Naive B cell (primary cell): ENCODE measurements at regions not wholly inside any gene's neighbourhood (a gene's known extent, or its start where the extent isn't known, plus 50 kb on each side); places are given as distances from the start of the nearest gene placed in this dataset.
"Not testable (repeated sequence)": the region's sequence is repeated elsewhere in the genome, so short reads cannot be mapped to it uniquely, and the experiment has no call there.

Source experiments
- ATAC-seq, 2 donors: fragments of 150-1000 bp; cut with Tn5 transposase; 2 replicates each; pipeline ENCODE4 v1.10.0; 2021; ENCODE audit warnings: low read depth in 2 of 2, mild to moderate bottlenecking in 2 of 2, moderate library complexity in 2 of 2
- DNase-seq: peaks from one replicate; pipeline ENCODE4 v3.0.0; 2022
- H3K27ac Mint-ChIP-seq, 6 donors: one replicate each; pipeline ENCODE4 v1.8.0; 2020 to 2022; ENCODE audit warnings: mild to moderate bottlenecking in 6 of 6, mixed read lengths in 6 of 6, moderate library complexity in 5 of 6, inconsistent platforms in 2 of 6
- H3K27me3 Mint-ChIP-seq, 3 donors: one replicate each; pipeline ENCODE4 v1.8.0; 2021 to 2022; ENCODE audit warnings: mixed read lengths in 3 of 3, mild to moderate bottlenecking in 1 of 3
- H3K36me3 Mint-ChIP-seq, 2 donors: one replicate each; pipeline ENCODE4 v1.8.0; 2020 to 2022; ENCODE audit warnings: mixed read lengths in 2 of 2, inconsistent platforms in 1 of 2, mild to moderate bottlenecking in 1 of 2
- H3K4me1 Mint-ChIP-seq, 3 donors: one replicate each; pipeline ENCODE4 v1.8.0; 2020 to 2022; ENCODE audit warnings: mixed read lengths in 3 of 3, inconsistent platforms in 1 of 3, mild to moderate bottlenecking in 1 of 3, moderate library complexity in 1 of 3
- H3K4me3 Mint-ChIP-seq, 8 donors: one replicate each; pipeline ENCODE4 v1.8.0; 2020 to 2022; ENCODE audit warnings: mild to moderate bottlenecking in 8 of 8, mixed read lengths in 8 of 8, moderate library complexity in 8 of 8, inconsistent platforms in 2 of 8
- H3K9me3 Mint-ChIP-seq, 7 donors: one replicate each; pipeline ENCODE4 v1.8.0; 2020 to 2022; ENCODE audit warnings: mixed read lengths in 7 of 7, mild to moderate bottlenecking in 5 of 7, inconsistent platforms in 2 of 7, moderate library complexity in 1 of 7

GRCh38 chr4:37555322-37555721 lies 130.9 kb downstream of the RELL1 start:
- no peak for DNase-seq
- H3K9me3 Mint-ChIP-seq: peaks cover 11 to 52% (median 30%) of the 10 kb centered on the region in 7 donors
- no peak for ATAC-seq
- no peak overlapping the region for H3K27ac Mint-ChIP-seq
- no peaks in the 10 kb centered on the region for H3K4me1 Mint-ChIP-seq
- H3K36me3 Mint-ChIP-seq: peaks cover 6 to 10% of the 10 kb centered on the region in 2 donors
- no peak overlapping the region for H3K4me3 Mint-ChIP-seq
- H3K27me3 Mint-ChIP-seq: peaks cover 0 to 21% (median 5%) of the 10 kb centered on the region in 3 donors

GRCh38 chr4:37549866-37550265 lies 136.3 kb downstream of the RELL1 start:
- not testable (repeated sequence) for ATAC-seq

GRCh38 chr4:37549041-37549440 lies 137.1 kb downstream of the RELL1 start:
- peaks cover 21 to 64% (median 44%) of the 10 kb centered on the region in 7 donors for H3K9me3 Mint-ChIP-seq
- H3K36me3 Mint-ChIP-seq: peaks cover 6 to 19% of the 10 kb centered on the region in 2 donors
- no peak overlapping the region for H3K27ac Mint-ChIP-seq
- no peak for ATAC-seq
- H3K4me3 Mint-ChIP-seq: no peak overlapping the region
- no peaks in the 10 kb centered on the region for H3K4me1 Mint-ChIP-seq
- DNase-seq: no peak
- peaks cover 0 to 7% (median 5%) of the 10 kb centered on the region in 3 donors for H3K27me3 Mint-ChIP-seq

More at GRCh38 chr4:37549866-37550265, 136.3 kb downstream of the RELL1 start:
- H3K9me3 Mint-ChIP-seq: peaks cover 21 to 72% (median 43%) of the 10 kb centered on the region in 7 donors
- DNase-seq, H3K27me3 Mint-ChIP-seq, H3K4me3 Mint-ChIP-seq, H3K4me1 Mint-ChIP-seq, H3K27ac Mint-ChIP-seq: not testable (repeated sequence)
- peaks cover 6 to 19% of the 10 kb centered on the region in 2 donors for H3K36me3 Mint-ChIP-seq

- H3K36me3 Mint-ChIP-seq: peaks cover 0 to 9% of the 10 kb centered on the region in 2 donors
- H3K27me3 Mint-ChIP-seq: peaks cover 0 to 11% (median 5%) of the 10 kb centered on the region in 3 donors
- peak overlapping the region in 1 of 8 donors; percentile 29 for H3K4me3 Mint-ChIP-seq
- H3K27ac Mint-ChIP-seq: no peak overlapping the region
- ATAC-seq (no peak), DNase-seq (no peak)
- no peaks in the 10 kb centered on the region for H3K4me1 Mint-ChIP-seq
- peaks cover 11 to 40% (median 25%) of the 10 kb centered on the region in 7 donors for H3K9me3 Mint-ChIP-seq
These were observed 139.6 kb downstream of the RELL1 start for GRCh38 chr4:37546586-37546985.

- no peak for ATAC-seq
- Mint-ChIP-seq H3K4me3 (no peak overlapping the region), H3K4me1 (peaks cover 0 to 3% (median 0%) of the 10 kb centered on the region in 3 donors), H3K36me3 (peaks cover 0 to 9% of the 10 kb centered on the region in 2 donors), H3K27ac (no peak overlapping the region), H3K27me3 (peaks cover 0 to 11% (median 5%) of the 10 kb centered on the region in 3 donors), H3K9me3 (peaks cover 9 to 18% (median 11%) of the 10 kb centered on the region in 7 donors)
- DNase-seq: no peak
These were observed 143.5 kb downstream of the RELL1 start for GRCh38 chr4:37542706-37543105.

GRCh38 chr4:37541956-37542355 lies 144.2 kb downstream of the RELL1 start:
- peaks cover 0 to 9% of the 10 kb centered on the region in 2 donors for H3K36me3 Mint-ChIP-seq
- H3K27ac Mint-ChIP-seq: peak overlapping the region in 1 of 6 donors; percentile 3
- no peak for ATAC-seq
- no peak for DNase-seq
- H3K4me1 Mint-ChIP-seq: peaks cover 0 to 3% (median 0%) of the 10 kb centered on the region in 3 donors
- peaks cover 5 to 13% (median 9%) of the 10 kb centered on the region in 7 donors for H3K9me3 Mint-ChIP-seq
- peaks cover 0 to 11% (median 5%) of the 10 kb centered on the region in 3 donors for H3K27me3 Mint-ChIP-seq
- no peak overlapping the region for H3K4me3 Mint-ChIP-seq

GRCh38 chr4:37540486-37540885 lies 145.7 kb downstream of the RELL1 start:
- Mint-ChIP-seq H3K4me1 (peaks cover 0 to 3% (median 0%) of the 10 kb centered on the region in 3 donors), H3K27me3 (peaks cover 0 to 9% (median 4%) of the 10 kb centered on the region in 3 donors), H3K4me3 (no peak overlapping the region), H3K27ac (no peak overlapping the region), H3K9me3 (peaks cover 0 to 5% (median 4%) of the 10 kb centered on the region in 7 donors), H3K36me3 (peaks cover 0 to 5% of the 10 kb centered on the region in 2 donors)
- DNase-seq: no peak
- ATAC-seq: no peak

- Mint-ChIP-seq H3K4me1 (peaks cover 0 to 3% (median 0%) of the 10 kb centered on the region in 3 donors), H3K4me3 (no peak overlapping the region), H3K36me3 (no peaks in the 10 kb centered on the region), H3K27ac (no peak overlapping the region), H3K27me3 (peaks cover 0 to 3% (median 0%) of the 10 kb centered on the region in 3 donors), H3K9me3 (peaks cover 0 to 3% (median 0%) of the 10 kb centered on the region in 7 donors)
- ATAC-seq (no peak), DNase-seq (no peak)
These were observed 147.2 kb downstream of the RELL1 start for GRCh38 chr4:37538931-37539330.

- Mint-ChIP-seq H3K4me1 (peaks cover 0 to 3% (median 0%) of the 10 kb centered on the region in 3 donors), H3K9me3 (peaks cover 0 to 2% (median 0%) of the 10 kb centered on the region in 7 donors), H3K4me3 (no peak overlapping the region), H3K27ac (no peak overlapping the region), H3K27me3 (no peaks in the 10 kb centered on the region), H3K36me3 (no peaks in the 10 kb centered on the region)
- ATAC-seq (no peak), DNase-seq (no peak)
These were observed 148.7 kb downstream of the RELL1 start for GRCh38 chr4:37537484-37537883.

GRCh38 chr4:37535872-37536271 lies 150.3 kb downstream of the RELL1 start:
- ATAC-seq (no peak), DNase-seq (no peak)
- H3K36me3 Mint-ChIP-seq: no peaks in the 10 kb centered on the region
- no peak overlapping the region for H3K27ac Mint-ChIP-seq
- H3K4me1 Mint-ChIP-seq: peaks cover 0 to 3% (median 0%) of the 10 kb centered on the region in 3 donors
- H3K4me3 Mint-ChIP-seq: no peak overlapping the region
- H3K27me3 Mint-ChIP-seq: no peaks in the 10 kb centered on the region
- H3K9me3 Mint-ChIP-seq: peaks cover 0 to 2% (median 0%) of the 10 kb centered on the region in 7 donors

GRCh38 chr4:37533286-37534033 lies 152.7 kb downstream of the RELL1 start:
- ATAC-seq (no peak), DNase-seq (no peak)
- Mint-ChIP-seq H3K4me1 (peaks cover 0 to 3% (median 0%) of the 10 kb centered on the region in 3 donors), H3K9me3 (peaks cover 0 to 2% (median 0%) of the 10 kb centered on the region in 7 donors), H3K4me3 (no peak overlapping the region), H3K36me3 (no peaks in the 10 kb centered on the region), H3K27me3 (no peaks in the 10 kb centered on the region), H3K27ac (no peak overlapping the region)

GRCh38 chr4:37531151-37531550 lies 155.0 kb downstream of the RELL1 start:
- no peak for ATAC-seq
- Mint-ChIP-seq H3K9me3 (peaks cover 0 to 2% (median 0%) of the 10 kb centered on the region in 7 donors), H3K27me3 (no peaks in the 10 kb centered on the region), H3K4me1 (no peaks in the 10 kb centered on the region), H3K36me3 (no peaks in the 10 kb centered on the region), H3K27ac (no peak overlapping the region), H3K4me3 (no peak overlapping the region)
- no peak for DNase-seq

GRCh38 chr4:37530451-37530850 lies 155.7 kb downstream of the RELL1 start:
- H3K9me3 Mint-ChIP-seq: peaks cover 0 to 2% (median 0%) of the 10 kb centered on the region in 7 donors
- ATAC-seq: no peak
- H3K36me3 Mint-ChIP-seq: no peaks in the 10 kb centered on the region
- no peak overlapping the region for H3K27ac Mint-ChIP-seq
- no peak for DNase-seq
- no peaks in the 10 kb centered on the region for H3K27me3 Mint-ChIP-seq
- H3K4me3 Mint-ChIP-seq: no peak overlapping the region
- no peaks in the 10 kb centered on the region for H3K4me1 Mint-ChIP-seq
